ENCODE measurements at regions not wholly inside any gene's neighbourhood (a gene's known extent, or its start where the extent isn't known, plus 50 kb on each side); places are given as distances from the start of the nearest gene placed in this dataset.

DNA sequence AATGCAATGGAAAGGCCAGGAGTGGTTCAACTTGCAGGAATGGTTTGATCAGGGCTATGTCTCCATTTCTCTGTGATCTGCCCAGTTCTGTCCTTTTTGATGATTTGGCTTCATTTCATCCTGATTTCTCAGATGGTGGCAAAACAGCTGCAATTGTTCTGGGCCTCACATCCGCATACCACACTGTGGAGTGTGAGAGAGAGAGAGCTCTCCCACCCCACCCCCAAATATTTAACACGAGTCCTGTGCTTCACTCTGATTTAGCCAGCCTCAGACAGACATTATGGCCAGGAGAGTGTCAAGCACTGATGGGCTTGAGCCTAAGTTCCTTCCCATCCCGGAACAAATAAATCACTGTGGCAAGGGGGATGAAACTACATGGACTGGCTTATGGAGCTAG, 284.6 kb downstream of the CDC5L start:
- H3K4me1 ChIP-seq: no peaks in the 10 kb centered on the region
- no peak overlapping the region for H3K27ac ChIP-seq
- TF ChIP-seq, protein P1, sequence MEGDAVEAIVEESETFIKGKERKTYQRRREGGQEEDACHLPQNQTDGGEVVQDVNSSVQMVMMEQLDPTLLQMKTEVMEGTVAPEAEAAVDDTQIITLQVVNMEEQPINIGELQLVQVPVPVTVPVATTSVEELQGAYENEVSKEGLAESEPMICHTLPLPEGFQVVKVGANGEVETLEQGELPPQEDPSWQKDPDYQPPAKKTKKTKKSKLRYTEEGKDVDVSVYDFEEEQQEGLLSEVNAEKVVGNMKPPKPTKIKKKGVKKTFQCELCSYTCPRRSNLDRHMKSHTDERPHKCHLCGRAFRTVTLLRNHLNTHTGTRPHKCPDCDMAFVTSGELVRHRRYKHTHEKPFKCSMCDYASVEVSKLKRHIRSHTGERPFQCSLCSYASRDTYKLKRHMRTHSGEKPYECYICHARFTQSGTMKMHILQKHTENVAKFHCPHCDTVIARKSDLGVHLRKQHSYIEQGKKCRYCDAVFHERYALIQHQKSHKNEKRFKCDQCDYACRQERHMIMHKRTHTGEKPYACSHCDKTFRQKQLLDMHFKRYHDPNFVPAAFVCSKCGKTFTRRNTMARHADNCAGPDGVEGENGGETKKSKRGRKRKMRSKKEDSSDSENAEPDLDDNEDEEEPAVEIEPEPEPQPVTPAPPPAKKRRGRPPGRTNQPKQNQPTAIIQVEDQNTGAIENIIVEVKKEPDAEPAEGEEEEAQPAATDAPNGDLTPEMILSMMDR (IDR thresholded peaks at IDR 0.05): no peak
- no peak for TF ChIP-seq POLR2A (IDR thresholded peaks at IDR 0.05)
- no peak for TF ChIP-seq POLR2AphosphoS5 (IDR thresholded peaks at IDR 0.05)
- TF ChIP-seq EP300 (IDR thresholded peaks at IDR 0.05): no peak
- peaks cover 3% of the 10 kb centered on the region for H3K27me3 ChIP-seq
- 79% methylated on average over 3 of the region's 3 CpGs for WGBS
- DNase-seq (ENCODE audit: low spot score in 2 of 2): no peak
- no peak overlapping the region for H3K4me3 ChIP-seq
- H3K9me3 ChIP-seq: no peaks in the 10 kb centered on the region
- H3K36me3 ChIP-seq: no peaks in the 10 kb centered on the region

DNA sequence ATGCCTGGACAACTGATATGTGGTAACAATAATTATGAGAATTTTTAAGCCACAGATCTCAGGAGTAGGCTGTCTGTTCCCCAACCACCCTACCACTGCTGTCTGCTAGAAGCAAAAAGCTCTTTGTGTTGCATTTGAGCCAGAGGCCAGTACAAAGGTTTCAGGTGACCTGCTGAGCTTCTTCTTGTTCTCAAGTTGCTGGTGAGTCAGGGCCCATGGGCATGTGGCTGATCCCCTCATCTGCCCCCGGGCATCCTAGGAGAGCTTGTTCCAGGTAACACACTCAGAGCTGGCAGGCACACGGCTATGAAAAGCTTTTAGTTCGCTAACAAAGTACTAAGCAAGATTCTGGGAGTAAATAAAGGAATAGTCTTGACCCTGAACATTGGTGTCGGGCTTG, 285.3 kb downstream of the CDC5L start:
- Histone ChIP-seq H3K4me1 (no peaks in the 10 kb centered on the region), H3K27me3 (peaks cover 3% of the 10 kb centered on the region), H3K9me3 (no peaks in the 10 kb centered on the region), H3K27ac (no peak overlapping the region), H3K4me3 (no peak overlapping the region), H3K36me3 (no peaks in the 10 kb centered on the region)
- TF ChIP-seq EP300 (IDR thresholded peaks at IDR 0.05) (no peak), POLR2A (IDR thresholded peaks at IDR 0.05) (no peak), POLR2AphosphoS5 (IDR thresholded peaks at IDR 0.05) (no peak)
- TF ChIP-seq, protein P1 (IDR thresholded peaks at IDR 0.05): no peak
- 74% methylated on average over 4 of the region's 4 CpGs for WGBS
- DNase-seq (ENCODE audit: low spot score in 2 of 2): no peak

DNA sequence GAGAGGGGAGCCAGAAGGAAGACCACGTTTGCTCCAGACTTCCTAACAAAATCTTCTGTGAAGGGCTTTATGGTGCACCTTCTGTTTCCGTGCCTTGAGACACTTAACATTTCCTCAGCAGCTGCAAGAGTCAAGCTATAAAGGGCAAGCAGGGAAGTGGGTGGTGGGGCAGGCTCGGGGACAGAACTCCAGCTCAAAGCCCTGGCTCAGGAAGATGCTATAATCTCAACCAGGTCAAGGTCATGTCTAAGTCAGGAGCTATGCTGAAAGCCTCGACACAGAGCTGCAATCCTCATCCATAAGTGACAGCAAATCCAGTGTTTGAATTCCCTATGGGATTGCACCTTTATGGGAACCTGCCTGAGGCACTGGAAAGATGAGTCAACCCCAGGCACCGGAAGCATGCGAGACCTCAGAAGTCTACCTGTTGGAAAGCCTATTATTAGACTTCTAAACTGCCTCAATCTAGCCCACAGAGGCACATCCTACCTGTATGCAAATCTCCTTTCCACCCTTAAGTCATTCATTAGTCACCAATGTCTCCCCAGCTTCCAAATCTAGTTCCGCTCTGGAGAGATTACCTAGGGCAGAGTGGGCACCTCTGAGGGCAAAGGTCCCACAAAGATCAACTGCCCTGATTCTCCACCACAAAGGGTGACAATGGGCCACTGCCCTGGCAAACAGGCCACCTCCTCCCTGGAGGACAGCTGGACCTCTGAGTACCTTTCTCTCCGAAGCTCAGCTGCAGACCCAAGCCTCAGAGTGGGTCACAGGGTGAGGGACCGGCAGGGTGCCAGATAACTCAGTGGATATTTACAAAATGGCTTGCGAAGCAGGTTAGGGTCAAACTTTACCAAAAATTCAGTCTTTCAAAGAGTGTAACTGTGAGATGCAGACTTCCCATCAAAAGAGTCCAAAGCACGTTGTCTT, 287.0 kb downstream of the CDC5L start:
- H3K27ac ChIP-seq: no peak overlapping the region
- WGBS: 59% methylated on average over 11 of the region's 11 CpGs
- H3K36me3 ChIP-seq: no peaks in the 10 kb centered on the region
- TF ChIP-seq EP300 (IDR thresholded peaks at IDR 0.05) (no peak), POLR2AphosphoS5 (IDR thresholded peaks at IDR 0.05) (no peak), POLR2A (IDR thresholded peaks at IDR 0.05) (no peak)
- TF ChIP-seq, protein P1 (IDR thresholded peaks at IDR 0.05): no peak
- H3K9me3 ChIP-seq: no peaks in the 10 kb centered on the region
- no peaks in the 10 kb centered on the region for H3K4me1 ChIP-seq
- no peak overlapping the region for H3K4me3 ChIP-seq
- DNase-seq (ENCODE audit: low spot score in 2 of 2): no peak
- H3K27me3 ChIP-seq: peaks cover 3% of the 10 kb centered on the region

DNA sequence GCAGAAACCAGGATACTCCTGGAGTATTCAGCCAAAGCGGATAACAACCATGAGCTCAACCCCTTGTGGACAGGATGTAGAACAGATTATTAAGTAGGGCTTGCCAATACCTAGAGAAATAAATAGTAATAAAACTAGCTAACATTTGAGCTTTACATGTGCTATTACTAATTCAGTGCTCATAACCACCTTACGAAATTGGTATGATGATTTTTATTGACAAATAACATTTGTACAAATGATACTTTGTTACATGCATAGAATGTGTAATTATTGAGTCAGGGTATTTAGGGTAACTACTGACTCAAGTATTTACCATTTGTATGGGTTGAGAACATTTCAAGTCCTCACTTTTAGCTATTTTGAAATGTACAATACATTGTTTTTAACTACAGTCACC, 287.9 kb downstream of the CDC5L start:
- Histone ChIP-seq H3K27me3 (peaks cover 3% of the 10 kb centered on the region), H3K4me1 (no peaks in the 10 kb centered on the region), H3K9me3 (no peaks in the 10 kb centered on the region), H3K36me3 (no peaks in the 10 kb centered on the region), H3K27ac (no peak overlapping the region), H3K4me3 (no peak overlapping the region)
- no peak for DNase-seq (ENCODE audit: low spot score in 2 of 2)
- TF ChIP-seq EP300 (IDR thresholded peaks at IDR 0.05) (no peak), POLR2AphosphoS5 (IDR thresholded peaks at IDR 0.05) (no peak), POLR2A (IDR thresholded peaks at IDR 0.05) (no peak)
- TF ChIP-seq, protein P1 (IDR thresholded peaks at IDR 0.05): no peak
- WGBS: 90% methylated on average over 2 of the region's 2 CpGs

DNA sequence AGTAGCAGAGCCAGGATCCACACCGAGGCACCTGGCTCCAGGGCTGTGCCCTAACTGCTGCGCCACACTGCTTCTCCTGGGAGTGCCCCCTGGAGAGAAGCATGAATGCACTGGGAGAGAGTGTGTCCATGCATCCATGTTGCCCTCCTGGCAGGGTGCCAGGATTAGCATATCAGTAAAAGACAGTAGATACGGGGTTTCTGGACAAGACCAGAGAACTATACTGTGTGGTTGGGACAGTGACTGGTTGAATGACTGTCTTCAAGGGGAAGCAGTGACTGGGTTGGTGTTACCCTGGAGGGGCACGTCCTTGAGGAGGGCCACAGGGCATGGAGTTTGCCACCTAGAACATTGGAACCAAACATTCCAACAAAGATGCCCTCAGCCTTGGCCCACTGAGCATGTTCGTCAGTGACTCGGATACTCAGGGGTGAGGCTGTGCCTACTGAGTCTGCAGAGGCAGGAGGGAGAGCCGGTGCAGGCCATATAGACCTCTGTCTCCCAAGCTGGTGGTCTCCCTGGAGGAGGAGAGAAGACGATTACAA, 288.8 kb downstream of the CDC5L start:
- no peak overlapping the region for H3K27ac ChIP-seq
- H3K36me3 ChIP-seq: no peaks in the 10 kb centered on the region
- no peak for DNase-seq (ENCODE audit: low spot score in 2 of 2)
- H3K27me3 ChIP-seq: peaks cover 3% of the 10 kb centered on the region
- WGBS: 94% methylated on average over 8 of the region's 8 CpGs
- no peaks in the 10 kb centered on the region for H3K9me3 ChIP-seq
- TF ChIP-seq POLR2A (IDR thresholded peaks at IDR 0.05) (no peak), EP300 (IDR thresholded peaks at IDR 0.05) (no peak), POLR2AphosphoS5 (IDR thresholded peaks at IDR 0.05) (no peak)
- TF ChIP-seq, protein P1 (IDR thresholded peaks at IDR 0.05): no peak
- H3K4me1 ChIP-seq: no peaks in the 10 kb centered on the region
- H3K4me3 ChIP-seq: no peak overlapping the region

All from suprapubic skin (tissue), 4 donors.